GM10266 (cell line): ENCODE measurements at regions not wholly inside any gene's neighbourhood (a gene's known extent, or its start where the extent isn't known, plus 50 kb on each side); places are given as distances from the start of the nearest gene placed in this dataset.

Experiments
- DNase-seq: peaks from one replicate; pipeline ENCODE4 v3.0.0; 2012; ENCODE audit errors: extremely low spot score
- CTCF ChIP-seq: IDR thresholded peaks from 2 replicates; pipeline ENCODE4 v1.5.1; 2012; ENCODE audit warnings: mild to moderate bottlenecking, low read depth; ENCODE audit not compliant: control insufficient read depth, insufficient read depth; ENCODE audit errors: missing control alignments

DNA sequence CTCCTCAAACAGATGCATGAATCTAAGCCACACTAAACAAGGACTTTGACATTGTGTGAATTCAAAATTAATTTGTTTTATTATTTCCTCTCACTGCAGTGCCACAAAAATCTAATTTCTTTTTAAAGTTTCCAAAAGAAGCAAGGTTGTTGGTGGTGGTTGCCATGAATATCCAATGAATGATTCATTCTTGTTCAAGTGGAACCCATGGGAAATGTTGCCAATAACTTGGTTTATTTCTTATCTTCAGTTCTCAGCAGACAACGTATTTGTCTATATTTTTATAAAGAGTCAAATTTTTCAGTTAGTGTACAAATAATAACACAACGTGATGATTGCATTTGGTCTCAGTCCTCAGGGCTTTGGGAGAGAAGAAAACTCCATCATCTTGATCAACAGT, 309.4 kb upstream of the NOCT start:
- DNase-seq, result no peak
- TF ChIP-seq CTCF, result no peak

- DNase-seq, result no peak
- no peak for TF ChIP-seq CTCF
Observed at GRCh38 chr4:138702190-138702824, 313.3 kb upstream of the NOCT start.

- no peak for DNase-seq
- no peak for TF ChIP-seq CTCF
Observed at GRCh38 chr4:138698641-138699040, 316.9 kb upstream of the NOCT start.

GRCh38 chr4:138697851-138698250, 317.7 kb upstream of the NOCT start:
- TF ChIP-seq CTCF, result no peak

DNA sequence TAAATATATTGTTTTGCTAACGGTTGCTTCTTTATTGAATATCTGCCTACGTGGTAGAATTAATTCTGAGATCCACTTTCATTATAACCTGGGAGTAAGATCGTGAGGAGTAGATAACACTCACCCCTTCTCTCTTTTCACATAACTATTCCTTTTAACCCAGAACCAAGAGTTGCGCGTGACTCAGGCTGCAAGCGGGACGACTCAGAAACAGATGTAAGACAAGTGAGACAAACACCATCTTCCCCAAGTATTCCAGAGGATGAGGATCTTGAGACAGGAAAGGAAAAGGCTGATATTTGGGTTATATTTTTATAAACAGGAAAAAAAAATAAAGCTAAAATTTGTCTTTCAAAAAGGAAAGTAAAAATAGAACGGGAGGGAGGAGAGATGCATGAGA, 318.8 kb upstream of the NOCT start:
- TF ChIP-seq CTCF, result no peak
- no peak for DNase-seq

More at GRCh38 chr4:138697851-138698250, 317.7 kb upstream of the NOCT start:
- DNase-seq, result no peak

- DNase-seq, result no peak
- no peak for TF ChIP-seq CTCF
Observed at GRCh38 chr4:138696058-138696457, 319.5 kb upstream of the NOCT start.

DNA sequence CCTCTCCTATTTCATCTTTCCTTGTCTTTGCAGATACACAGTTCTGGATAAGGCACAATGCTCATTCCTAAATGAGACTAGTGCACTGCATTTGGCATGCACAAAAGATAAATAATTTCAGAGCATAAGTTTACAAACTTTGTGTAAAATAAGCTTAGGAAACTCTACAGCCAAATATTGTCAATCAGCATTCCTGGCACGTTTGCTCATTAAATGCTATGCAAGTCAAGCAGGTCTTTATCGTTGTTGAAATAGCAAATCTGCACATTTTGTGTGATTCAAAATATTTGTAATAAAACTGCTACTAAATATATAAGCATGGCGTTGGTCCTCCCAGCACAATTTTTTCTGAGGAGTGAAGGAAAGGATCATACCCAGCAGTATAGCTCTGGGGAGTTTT, 322.1 kb upstream of the NOCT start:
- no peak for TF ChIP-seq CTCF
- no peak for DNase-seq
